ENCODE measurements at regions not wholly inside any gene's neighbourhood (a gene's known extent, or its start where the extent isn't known, plus 50 kb on each side); places are given as distances from the start of the nearest gene placed in this dataset.

DNA sequence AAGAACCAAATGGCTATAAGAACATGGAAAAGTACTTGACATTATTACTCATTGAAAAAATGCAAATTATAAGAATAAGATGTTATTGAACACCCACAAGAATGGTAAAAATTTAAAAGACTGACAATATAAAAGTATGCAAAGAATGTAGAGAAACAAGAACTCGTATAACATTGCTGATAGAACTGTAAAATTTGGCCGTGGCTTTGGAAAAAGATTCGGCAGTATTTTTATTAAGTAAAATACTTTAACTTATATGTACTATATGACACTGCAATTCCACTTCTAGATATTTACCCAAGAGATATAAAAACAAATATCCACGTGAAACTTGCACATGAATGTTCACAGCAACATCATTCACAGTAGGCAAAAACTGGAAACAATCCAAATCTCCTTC lies 239.2 kb downstream of the TPBG start:
- WGBS (ENCODE audit: insufficient coverage): no CpG with 5 or more reads among the region's 4 CpGs
- Mint-ChIP-seq H3K4me1 (no peaks in the 10 kb centered on the region), H3K9me3 (peaks cover 0 to 8% (median 0%) of the 10 kb centered on the region in 3 donors), H3K4me3 (no peak overlapping the region), H3K27me3 (peaks cover 0 to 6% of the 10 kb centered on the region in 2 donors), H3K27ac (no peak overlapping the region), H3K36me3 (no peaks in the 10 kb centered on the region)
- ATAC-seq (replicated peaks in 1 of 4) (no peak), DNase-seq (no peak)
- H3K9me3 ChIP-seq: no peaks in the 10 kb centered on the region
- ChIA-PET POLR2A (no interaction called here), CTCF (no interaction called here)
- no peaks in the 10 kb centered on the region for H3K4me1 ChIP-seq (ENCODE audit: control insufficient read depth in 1 of 2, extremely low read depth in 1 of 2, insufficient read depth in 2 of 2, low read length in 2 of 2)
- H3K4me3 ChIP-seq (ENCODE audit: control insufficient read depth in 1 of 2, extremely low read depth in 1 of 2, low read length in 1 of 2): no peak overlapping the region
- no peaks in the 10 kb centered on the region for H3K36me3 ChIP-seq (ENCODE audit: control insufficient read depth in 2 of 2, extremely low read depth in 1 of 2, insufficient read depth in 1 of 2, low read length in 1 of 2)
- no peaks in the 10 kb centered on the region for H3K27me3 ChIP-seq (replicated peaks in 1 of 2; ENCODE audit: control insufficient read depth in 2 of 2, extremely low read depth in 1 of 2, insufficient read depth in 2 of 2, low read length in 1 of 2)
- no peak overlapping the region for H3K27ac ChIP-seq (ENCODE audit: low read length)

GRCh38 chr6:82603871-82604270 lies 240.3 kb downstream of the TPBG start:
- no peaks in the 10 kb centered on the region for H3K36me3 ChIP-seq (ENCODE audit: control insufficient read depth in 2 of 2, extremely low read depth in 1 of 2, insufficient read depth in 1 of 2, low read length in 1 of 2)
- no peaks in the 10 kb centered on the region for H3K4me1 ChIP-seq (ENCODE audit: control insufficient read depth in 1 of 2, extremely low read depth in 1 of 2, insufficient read depth in 2 of 2, low read length in 2 of 2)
- Mint-ChIP-seq H3K36me3 (no peaks in the 10 kb centered on the region), H3K27ac (no peak overlapping the region), H3K4me1 (no peaks in the 10 kb centered on the region), H3K4me3 (no peak overlapping the region), H3K27me3 (peaks cover 0 to 6% of the 10 kb centered on the region in 2 donors), H3K9me3 (peaks cover 0 to 8% (median 0%) of the 10 kb centered on the region in 3 donors)
- H3K9me3 ChIP-seq: no peaks in the 10 kb centered on the region
- no peak overlapping the region for H3K27ac ChIP-seq (ENCODE audit: low read length)
- WGBS (ENCODE audit: insufficient coverage): no CpG with 5 or more reads among the region's 1 CpG
- DNase-seq (no peak), ATAC-seq (replicated peaks in 1 of 4) (no peak)
- H3K4me3 ChIP-seq (ENCODE audit: control insufficient read depth in 1 of 2, extremely low read depth in 1 of 2, low read length in 1 of 2): no peak overlapping the region
- H3K27me3 ChIP-seq (replicated peaks in 1 of 2; ENCODE audit: control insufficient read depth in 2 of 2, extremely low read depth in 1 of 2, insufficient read depth in 2 of 2, low read length in 1 of 2): no peaks in the 10 kb centered on the region
- POLR2A ChIA-PET: interaction anchor here in 1 of 2 donors (0.6 kb wide), 1 partner anchor 147 kb away, joined by 4 read pairs; no protein-coding TSS in a partner anchor
- CTCF ChIA-PET: no interaction called here

- 40% methylated on average over 1 of the region's 1 CpG for WGBS (ENCODE audit: insufficient coverage)
- no peak for ATAC-seq (replicated peaks in 1 of 4)
- Histone ChIP-seq H3K9me3 (no peaks in the 10 kb centered on the region), H3K4me1 (ENCODE audit: control insufficient read depth in 1 of 2, extremely low read depth in 1 of 2, insufficient read depth in 2 of 2, low read length in 2 of 2) (no peaks in the 10 kb centered on the region), H3K4me3 (ENCODE audit: control insufficient read depth in 1 of 2, extremely low read depth in 1 of 2, low read length in 1 of 2) (no peak overlapping the region), H3K27ac (ENCODE audit: low read length) (no peak overlapping the region), H3K36me3 (ENCODE audit: control insufficient read depth in 2 of 2, extremely low read depth in 1 of 2, insufficient read depth in 1 of 2, low read length in 1 of 2) (no peaks in the 10 kb centered on the region), H3K27me3 (replicated peaks in 1 of 2; ENCODE audit: control insufficient read depth in 2 of 2, extremely low read depth in 1 of 2, insufficient read depth in 2 of 2, low read length in 1 of 2) (no peaks in the 10 kb centered on the region)
- H3K4me1 Mint-ChIP-seq: no peaks in the 10 kb centered on the region
- DNase-seq: no peak
- no peaks in the 10 kb centered on the region for H3K27me3 Mint-ChIP-seq
- H3K4me3 Mint-ChIP-seq: no peak overlapping the region
- H3K27ac Mint-ChIP-seq: no peak overlapping the region
- no peaks in the 10 kb centered on the region for H3K9me3 Mint-ChIP-seq
- no peaks in the 10 kb centered on the region for H3K36me3 Mint-ChIP-seq
- CTCF ChIA-PET: no interaction called here
- POLR2A ChIA-PET: no interaction called here
Observed at GRCh38 chr6:82607998-82608725, 244.5 kb downstream of the TPBG start.

DNA sequence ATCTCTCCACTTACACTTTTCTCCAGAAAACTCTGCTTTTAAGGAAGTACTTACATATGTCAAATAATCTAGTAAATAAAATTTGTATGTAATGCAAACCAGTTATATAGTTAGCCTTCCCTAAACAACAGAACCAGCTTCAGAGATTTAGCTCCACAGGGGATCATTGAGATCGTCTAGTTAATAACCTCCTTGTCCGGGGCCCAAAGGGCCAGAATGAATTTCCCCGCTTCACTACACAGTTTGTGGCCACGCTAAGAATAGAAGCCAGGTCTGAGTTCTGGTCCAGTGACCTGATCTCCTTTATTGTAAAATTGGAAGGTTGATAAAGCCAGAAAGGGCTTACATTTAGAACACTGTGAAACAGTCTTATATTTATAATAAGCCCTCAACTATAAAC lies 245.2 kb downstream of the TPBG start:
- H3K9me3 Mint-ChIP-seq: no peaks in the 10 kb centered on the region
- no peaks in the 10 kb centered on the region for H3K27me3 Mint-ChIP-seq
- no peak overlapping the region for H3K27ac Mint-ChIP-seq
- H3K4me1 ChIP-seq (ENCODE audit: control insufficient read depth in 1 of 2, extremely low read depth in 1 of 2, insufficient read depth in 2 of 2, low read length in 2 of 2): no peaks in the 10 kb centered on the region
- H3K4me1 Mint-ChIP-seq: no peaks in the 10 kb centered on the region
- H3K4me3 Mint-ChIP-seq: no peak overlapping the region
- no CpG with 5 or more reads among the region's 4 CpGs for WGBS (ENCODE audit: insufficient coverage)
- ChIA-PET POLR2A (no interaction called here), CTCF (no interaction called here)
- no peaks in the 10 kb centered on the region for H3K36me3 ChIP-seq (ENCODE audit: control insufficient read depth in 2 of 2, extremely low read depth in 1 of 2, insufficient read depth in 1 of 2, low read length in 1 of 2)
- H3K4me3 ChIP-seq (ENCODE audit: control insufficient read depth in 1 of 2, extremely low read depth in 1 of 2, low read length in 1 of 2): no peak overlapping the region
- DNase-seq (no peak), ATAC-seq (replicated peaks in 1 of 4) (no peak)
- H3K27me3 ChIP-seq (replicated peaks in 1 of 2; ENCODE audit: control insufficient read depth in 2 of 2, extremely low read depth in 1 of 2, insufficient read depth in 2 of 2, low read length in 1 of 2): no peaks in the 10 kb centered on the region
- H3K27ac ChIP-seq (ENCODE audit: low read length): no peak overlapping the region
- no peaks in the 10 kb centered on the region for H3K9me3 ChIP-seq
- H3K36me3 Mint-ChIP-seq: no peaks in the 10 kb centered on the region

- no peaks in the 10 kb centered on the region for H3K27me3 ChIP-seq (replicated peaks in 1 of 2; ENCODE audit: control insufficient read depth in 2 of 2, extremely low read depth in 1 of 2, insufficient read depth in 2 of 2, low read length in 1 of 2)
- 80% methylated on average over 1 of the region's 1 CpG for WGBS (ENCODE audit: insufficient coverage)
- ATAC-seq (replicated peaks in 1 of 4): no peak
- no peaks in the 10 kb centered on the region for H3K27me3 Mint-ChIP-seq
- no peaks in the 10 kb centered on the region for H3K4me1 ChIP-seq (ENCODE audit: control insufficient read depth in 1 of 2, extremely low read depth in 1 of 2, insufficient read depth in 2 of 2, low read length in 2 of 2)
- no peaks in the 10 kb centered on the region for H3K36me3 ChIP-seq (ENCODE audit: control insufficient read depth in 2 of 2, extremely low read depth in 1 of 2, insufficient read depth in 1 of 2, low read length in 1 of 2)
- H3K9me3 Mint-ChIP-seq: no peaks in the 10 kb centered on the region
- H3K9me3 ChIP-seq: no peaks in the 10 kb centered on the region
- POLR2A ChIA-PET: no interaction called here
- no peaks in the 10 kb centered on the region for H3K4me1 Mint-ChIP-seq
- CTCF ChIA-PET: no interaction called here
- H3K36me3 Mint-ChIP-seq: no peaks in the 10 kb centered on the region
- H3K27ac Mint-ChIP-seq: no peak overlapping the region
- H3K4me3 ChIP-seq (ENCODE audit: control insufficient read depth in 1 of 2, extremely low read depth in 1 of 2, low read length in 1 of 2): no peak overlapping the region
- H3K4me3 Mint-ChIP-seq: no peak overlapping the region
- no peak overlapping the region for H3K27ac ChIP-seq (ENCODE audit: low read length)
- no peak for DNase-seq
Observed at GRCh38 chr6:82611751-82612150, 248.1 kb downstream of the TPBG start.

- Mint-ChIP-seq H3K36me3 (no peaks in the 10 kb centered on the region), H3K9me3 (no peaks in the 10 kb centered on the region), H3K27me3 (no peaks in the 10 kb centered on the region), H3K4me1 (no peaks in the 10 kb centered on the region), H3K4me3 (no peak overlapping the region), H3K27ac (no peak overlapping the region)
- no peaks in the 10 kb centered on the region for H3K36me3 ChIP-seq (ENCODE audit: control insufficient read depth in 2 of 2, extremely low read depth in 1 of 2, insufficient read depth in 1 of 2, low read length in 1 of 2)
- H3K4me3 ChIP-seq (ENCODE audit: control insufficient read depth in 1 of 2, extremely low read depth in 1 of 2, low read length in 1 of 2): no peak overlapping the region
- H3K9me3 ChIP-seq: no peaks in the 10 kb centered on the region
- no peaks in the 10 kb centered on the region for H3K27me3 ChIP-seq (replicated peaks in 1 of 2; ENCODE audit: control insufficient read depth in 2 of 2, extremely low read depth in 1 of 2, insufficient read depth in 2 of 2, low read length in 1 of 2)
- ChIA-PET POLR2A (no interaction called here), CTCF (no interaction called here)
- no CpG with 5 or more reads among the region's 1 CpG for WGBS (ENCODE audit: insufficient coverage)
- no peak for DNase-seq
- no peak for ATAC-seq (replicated peaks in 1 of 4)
- no peaks in the 10 kb centered on the region for H3K4me1 ChIP-seq (ENCODE audit: control insufficient read depth in 1 of 2, extremely low read depth in 1 of 2, insufficient read depth in 2 of 2, low read length in 2 of 2)
- no peak overlapping the region for H3K27ac ChIP-seq (ENCODE audit: low read length)
Observed at GRCh38 chr6:82612475-82613039, 248.9 kb downstream of the TPBG start.

GRCh38 chr6:82614518-82614917 lies 250.9 kb downstream of the TPBG start:
- Mint-ChIP-seq H3K4me1 (no peaks in the 10 kb centered on the region), H3K36me3 (no peaks in the 10 kb centered on the region), H3K27me3 (no peaks in the 10 kb centered on the region), H3K27ac (no peak overlapping the region), H3K9me3 (no peaks in the 10 kb centered on the region), H3K4me3 (no peak overlapping the region)
- WGBS (ENCODE audit: insufficient coverage): 0% methylated on average over 1 of the region's 3 CpGs
- Histone ChIP-seq H3K27ac (ENCODE audit: low read length) (no peak overlapping the region), H3K27me3 (replicated peaks in 1 of 2; ENCODE audit: control insufficient read depth in 2 of 2, extremely low read depth in 1 of 2, insufficient read depth in 2 of 2, low read length in 1 of 2) (no peaks in the 10 kb centered on the region), H3K4me3 (ENCODE audit: control insufficient read depth in 1 of 2, extremely low read depth in 1 of 2, low read length in 1 of 2) (no peak overlapping the region), H3K9me3 (no peaks in the 10 kb centered on the region), H3K4me1 (ENCODE audit: control insufficient read depth in 1 of 2, extremely low read depth in 1 of 2, insufficient read depth in 2 of 2, low read length in 2 of 2) (no peaks in the 10 kb centered on the region), H3K36me3 (ENCODE audit: control insufficient read depth in 2 of 2, extremely low read depth in 1 of 2, insufficient read depth in 1 of 2, low read length in 1 of 2) (no peaks in the 10 kb centered on the region)
- ATAC-seq (replicated peaks in 1 of 4) (no peak), DNase-seq (no peak)
- ChIA-PET POLR2A (no interaction called here), CTCF (no interaction called here)

All from T-cell (primary cell).